GM11168 (cell line): ENCODE measurements at regions not wholly inside any gene's neighbourhood (a gene's known extent, or its start where the extent isn't known, plus 50 kb on each side); places are given as distances from the start of the nearest gene placed in this dataset.
"Not testable (repeated sequence)": the region's sequence is repeated elsewhere in the genome, so short reads cannot be mapped to it uniquely, and the experiment has no call there.

ENCODE experiments used
- in situ Hi-C: fragments of 300-500 bp; cut with MboI; formaldehyde crosslinking; loops from one replicate; pipeline ENCODE4 v1.12.0; 2022; ENCODE audit warnings: low sequenced_read_pairs; ENCODE audit not compliant: unreplicated experiment

GRCh38 chr6:27662212-27662611 is 189.3 kb upstream of the ZNF184 start:
- in situ Hi-C loops, result not testable (repeated sequence)

- in situ Hi-C loops, result not testable (repeated sequence)
These were observed 180.4 kb upstream of the ZNF184 start for GRCh38 chr6:27653143-27653825.

GRCh38 chr6:27651371-27651732 is 178.4 kb upstream of the ZNF184 start:
- in situ Hi-C loops, result no loop called here

GRCh38 chr6:27650620-27651370 is 177.9 kb upstream of the ZNF184 start:
- in situ Hi-C loops, result no loop called here

GRCh38 chr6:27644528-27644927 is 171.6 kb upstream of the ZNF184 start:
- in situ Hi-C loops, result no loop called here

DNA sequence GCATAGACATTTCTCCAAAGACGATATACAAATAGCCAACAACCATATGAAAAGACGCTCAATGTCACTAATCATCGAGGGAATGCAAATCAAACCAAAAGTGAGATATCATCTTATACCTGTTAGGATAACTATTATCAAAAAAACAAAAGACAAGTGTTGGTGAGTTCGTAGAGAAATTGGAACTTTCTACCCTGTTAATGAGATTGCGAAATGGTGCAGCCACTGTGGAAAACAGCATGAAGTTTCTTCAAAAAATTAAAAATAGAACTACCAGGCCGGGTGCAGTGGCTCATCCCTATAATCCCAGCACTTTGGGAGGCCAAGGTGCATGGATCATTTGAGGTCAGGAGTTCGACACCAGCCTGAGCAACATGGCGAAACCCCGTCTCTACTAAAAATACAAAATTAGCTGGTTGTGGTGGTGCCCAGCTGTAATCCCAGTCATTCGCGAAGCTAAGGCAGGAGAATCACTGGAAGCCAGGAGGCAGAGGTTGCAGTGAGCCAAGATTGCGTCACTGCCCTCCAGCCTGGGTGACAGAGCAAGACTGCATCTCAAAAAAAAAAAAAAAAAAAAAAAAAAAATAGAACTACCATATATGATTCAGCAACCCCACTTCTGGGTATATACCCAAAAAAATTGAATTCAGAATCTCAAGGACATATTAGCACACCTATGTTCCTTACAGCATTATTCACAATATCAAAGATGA is 170.0 kb upstream of the ZNF184 start:
- in situ Hi-C loops, result no loop called here

GRCh38 chr6:27635886-27636285 is 163.0 kb upstream of the ZNF184 start:
- in situ Hi-C loops, result not testable (repeated sequence)

GRCh38 chr6:27633221-27633688 is 160.3 kb upstream of the ZNF184 start:
- in situ Hi-C loops, result not testable (repeated sequence)

- in situ Hi-C loops, result no loop called here
These were observed 158.7 kb upstream of the ZNF184 start for GRCh38 chr6:27631609-27631916.

GRCh38 chr6:27630727-27631608 is 158.1 kb upstream of the ZNF184 start:
- in situ Hi-C loops, result no loop called here

- in situ Hi-C loops, result loop anchor here (25.0 kb wide), 1 partner anchor 437 kb away; no protein-coding TSS in a partner anchor
These were observed 151.9 kb upstream of the ZNF184 start for GRCh38 chr6:27624694-27625262.

DNA sequence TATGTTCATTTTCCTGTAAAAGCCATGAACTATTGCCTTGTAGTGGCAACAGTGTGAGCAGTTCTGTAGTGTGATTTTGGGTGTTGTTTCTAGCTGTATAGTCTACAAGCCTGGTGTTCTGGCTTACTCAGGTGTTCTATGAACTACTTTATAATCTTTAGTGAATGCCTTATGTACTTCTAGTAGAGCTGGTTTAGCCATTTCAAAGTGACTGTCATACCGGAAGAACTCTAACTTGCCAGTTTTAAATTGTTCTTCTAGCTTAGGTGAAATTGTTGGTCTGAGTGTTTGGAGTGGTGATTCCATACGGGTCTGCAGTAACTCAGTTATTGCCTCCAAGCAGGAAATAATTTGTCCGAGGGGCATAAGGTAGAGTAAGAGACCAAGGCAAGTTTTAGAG is 150.2 kb upstream of the ZNF184 start:
- in situ Hi-C loops, result loop anchor here (25.0 kb wide), 1 partner anchor 436 kb away; no protein-coding TSS in a partner anchor

- in situ Hi-C loops, result loop anchor here (25.0 kb wide), 1 partner anchor 432 kb away; no protein-coding TSS in a partner anchor
These were observed 146.5 kb upstream of the ZNF184 start for GRCh38 chr6:27619436-27619835.

DNA sequence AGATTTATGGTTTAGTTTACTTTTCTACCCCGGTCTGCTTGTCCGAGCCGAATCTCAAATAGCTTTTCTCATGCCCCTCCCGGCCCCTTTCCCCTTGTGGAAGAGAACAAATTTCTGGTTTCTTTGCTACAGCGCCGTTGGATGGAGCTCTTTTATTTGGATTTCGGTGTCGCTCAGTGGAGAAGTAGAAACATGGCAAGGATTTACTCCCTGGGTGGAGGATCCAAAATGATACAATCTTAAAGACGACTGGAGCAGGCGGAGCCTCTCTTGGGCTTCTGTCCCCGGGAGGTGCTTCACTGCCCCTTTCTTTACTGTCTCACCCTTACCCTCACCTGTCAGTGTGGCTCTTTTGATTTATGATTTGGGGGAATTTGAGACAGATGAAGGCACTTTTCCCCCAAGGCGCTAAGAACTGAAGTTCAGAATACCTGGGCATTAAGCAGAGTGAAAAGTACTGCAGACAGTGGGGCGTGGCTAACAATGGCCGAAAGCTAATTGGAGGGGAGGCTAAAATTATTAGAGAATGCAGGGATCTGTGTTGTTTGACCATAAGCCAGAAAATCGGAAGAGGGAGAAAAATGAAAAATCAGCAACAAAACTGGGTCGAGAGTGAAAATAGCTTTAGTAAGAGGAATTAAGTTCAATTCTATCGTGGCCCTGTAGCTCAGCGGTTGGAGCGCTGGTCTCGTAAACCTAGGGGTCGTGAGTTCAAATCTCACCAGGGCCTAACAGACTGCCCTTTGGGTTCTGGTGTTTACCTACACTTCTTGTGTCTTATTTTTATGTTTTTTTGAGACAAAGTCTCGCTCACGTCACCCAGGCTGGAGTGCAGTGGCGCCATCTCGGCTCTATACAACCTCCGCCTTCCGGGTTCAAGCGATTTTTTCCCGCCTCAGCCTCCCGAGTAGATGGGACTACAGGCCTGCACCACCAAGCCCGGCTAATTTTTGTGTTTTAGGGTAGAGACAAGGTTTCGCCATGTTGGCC is 145.1 kb upstream of the ZNF184 start:
- in situ Hi-C loops, result loop anchor here (25.0 kb wide), 1 partner anchor 431 kb away; no protein-coding TSS in a partner anchor

DNA sequence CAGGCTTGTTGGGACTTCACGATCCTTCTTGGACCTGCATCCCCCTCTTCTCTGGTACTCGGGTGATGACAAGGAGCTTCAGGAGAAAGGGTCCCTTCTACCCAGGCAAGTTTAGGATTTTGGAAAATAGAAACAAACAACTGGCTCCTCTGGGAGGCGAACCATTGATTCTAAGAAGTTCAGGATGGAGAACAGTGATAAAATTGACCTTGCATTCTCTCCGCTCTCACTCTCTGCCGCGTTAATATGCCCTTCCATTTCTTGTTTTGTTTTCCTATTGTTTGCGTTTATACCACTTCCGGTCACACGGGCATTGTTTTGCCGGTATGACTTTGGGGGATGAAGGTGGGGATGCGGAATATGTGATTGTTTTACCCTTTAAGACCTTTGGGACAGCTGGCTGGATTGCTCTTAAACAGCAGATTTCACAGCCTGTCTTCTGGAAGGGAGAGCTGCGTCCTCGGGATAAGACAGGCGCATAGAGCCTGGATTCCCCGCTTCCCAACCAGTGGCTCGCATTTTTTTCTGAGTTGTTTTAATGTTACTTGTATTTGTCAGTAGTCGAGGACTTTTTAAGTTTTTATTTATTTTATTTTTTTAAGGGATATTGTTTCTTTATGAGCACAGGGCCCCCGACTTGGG is 144.3 kb upstream of the ZNF184 start:
- in situ Hi-C loops, result loop anchor here (25.0 kb wide), 1 partner anchor 430 kb away; no protein-coding TSS in a partner anchor

DNA sequence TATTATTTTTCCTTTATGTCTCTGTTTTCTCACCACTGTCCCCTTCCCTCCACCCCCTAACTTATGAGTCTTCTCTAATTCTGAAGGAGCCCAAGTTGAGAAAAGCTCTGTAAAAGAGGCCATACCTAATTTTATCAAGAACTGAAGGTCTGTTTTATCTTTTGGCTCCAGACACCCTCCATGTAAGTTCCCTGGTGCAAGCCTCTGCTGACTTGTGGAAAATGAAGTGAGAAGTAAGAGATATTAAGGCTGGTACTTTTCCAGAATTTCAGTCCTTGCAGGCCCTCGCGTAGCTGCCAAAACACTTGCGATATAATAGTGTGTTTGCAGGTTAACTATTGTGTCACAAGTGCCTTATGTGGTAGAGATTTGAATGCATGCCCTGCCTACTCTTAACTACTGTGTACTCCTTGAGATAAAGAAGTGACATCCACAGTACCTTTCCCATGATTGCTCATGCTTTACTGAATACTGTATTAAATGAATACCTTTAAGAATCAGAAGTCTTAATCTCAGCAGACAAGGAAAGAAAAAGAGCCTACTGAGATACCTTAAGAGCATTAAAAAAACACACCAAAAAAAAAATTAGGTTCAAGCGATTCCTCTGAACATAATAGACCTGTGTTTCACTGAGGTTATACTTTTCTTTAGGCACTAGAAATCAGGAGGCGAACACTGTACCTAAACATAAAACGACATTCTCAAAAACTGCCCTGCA is 143.6 kb upstream of the ZNF184 start:
- in situ Hi-C loops, result loop anchor here (25.0 kb wide), 1 partner anchor 429 kb away; no protein-coding TSS in a partner anchor

DNA sequence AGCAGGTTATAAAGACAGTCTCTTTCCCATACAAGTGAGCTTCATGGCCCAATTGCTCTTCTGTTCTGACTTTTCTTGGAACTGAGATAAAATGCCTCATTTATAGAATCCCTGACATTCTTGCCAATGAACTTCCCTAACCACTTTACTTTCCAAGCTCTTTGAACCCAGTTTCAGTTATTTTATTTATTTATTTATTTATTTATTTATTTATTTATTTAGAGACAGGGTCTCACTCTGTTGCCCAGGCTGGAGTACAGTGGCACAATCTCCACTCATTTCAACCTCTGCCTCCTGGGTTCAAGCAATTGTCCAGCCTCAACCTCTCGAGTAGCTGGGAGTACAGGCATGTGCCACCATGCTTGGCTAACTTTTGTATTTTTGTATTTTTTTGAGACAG is 138.5 kb upstream of the ZNF184 start:
- in situ Hi-C loops, result loop anchor here (25.0 kb wide), 1 partner anchor 424 kb away; no protein-coding TSS in a partner anchor
